H1 (cell line): ENCODE measurements at regions not wholly inside any gene's neighbourhood (a gene's known extent, or its start where the extent isn't known, plus 50 kb on each side); places are given as distances from the start of the nearest gene placed in this dataset.

Experiments
- CTCF ChIA-PET: fragments of 300-600 bp; sonication (Branson Sonifier 250); formaldehyde crosslinking; loops from one replicate; lab custom pipeline; 2021; ENCODE audit not compliant: partially characterized antibody; lab: Charles Lee
- POLR2A ChIA-PET: fragments of 300-600 bp; sonication (Branson Sonifier 250); formaldehyde crosslinking; loops from one replicate; lab custom pipeline; 2021; ENCODE audit warnings: inconsistent platforms; ENCODE audit not compliant: partially characterized antibody; lab: Charles Lee
- DNase-seq, 2 experiments: peaks; one replicate each; pipeline versions ENCODE4 v3.0.0 to v3.0.0-alpha.2; 2010 to 2022; ENCODE audit warnings: low spot score in 2 of 2, low read depth in 1 of 2, mixed read lengths in 1 of 2
- FAIRE-seq: peaks from 2 replicates; lab custom pipeline; 2011; peaks lifted over from hg19 to GRCh38; lab: Jason Lieb, UNC
- H2AFZ ChIP-seq: 2 replicates; pipeline ENCODE4 v1.8.1; 2012; ENCODE audit warnings: low read length, inconsistent platforms
- H2AK5ac ChIP-seq: 2 replicates; pipeline ENCODE4 v1.6.1; 2013; ENCODE audit warnings: low read depth, low read length
- H2BK120ac ChIP-seq: replicated peaks from 2 replicates; pipeline ENCODE3; 2013; ENCODE audit warnings: low read depth, low read length, inconsistent platforms
- H2BK12ac ChIP-seq: 2 replicates; pipeline ENCODE4 v1.6.1; 2013; ENCODE audit warnings: low read depth, low read length
- H2BK15ac ChIP-seq: 2 replicates; pipeline ENCODE4 v1.6.1; 2013; ENCODE audit warnings: low read length
- H2BK20ac ChIP-seq: 2 replicates; pipeline ENCODE4 v1.6.1; 2013; ENCODE audit warnings: low read length
- H2BK5ac ChIP-seq: 2 replicates; pipeline ENCODE4 v1.6.1; 2013; ENCODE audit warnings: low read depth, low read length
- H3K14ac ChIP-seq: 2 replicates; pipeline ENCODE4 v1.6.1; 2013; ENCODE audit warnings: inconsistent platforms; ENCODE audit not compliant: insufficient read length
- H3K18ac ChIP-seq: 2 replicates; pipeline ENCODE4 v1.6.1; 2013; ENCODE audit warnings: low read length; ENCODE audit errors: extremely low read depth
- H3K23ac ChIP-seq: 2 replicates; pipeline ENCODE4 v1.6.1; 2013; ENCODE audit warnings: inconsistent platforms; ENCODE audit not compliant: insufficient read length
- H3K23me2 ChIP-seq: 2 replicates; pipeline ENCODE4 v1.6.1; 2013; ENCODE audit warnings: low read depth, low read length
- H3K27ac ChIP-seq: 2 replicates; pipeline ENCODE4 v1.6.1; 2011; ENCODE audit warnings: low read depth, low read length, inconsistent platforms
- H3K27me3 ChIP-seq, 4 experiments: replicated peaks in 1 of 4; 1 replicate in 1 of 4; 2 replicates in 3 of 4; pipeline versions ENCODE4 v1.6.1 to v1.8.1; 2011 to 2013; ENCODE audit warnings: low read length in 3 of 4, mild to moderate bottlenecking in 3 of 4, inconsistent platforms in 2 of 4, mixed read lengths in 2 of 4, moderate library complexity in 1 of 4; ENCODE audit not compliant: control insufficient read depth in 3 of 4, insufficient read depth in 3 of 4; ENCODE audit errors: extremely low read depth in 1 of 4
- H3K36me3 ChIP-seq, 4 experiments: 2 replicates each; pipeline versions ENCODE4 v1.6.1 to v1.8.1; 2011 to 2013; ENCODE audit warnings: mild to moderate bottlenecking in 4 of 4, low read length in 3 of 4, moderate library complexity in 2 of 4, control low read depth in 1 of 4, inconsistent platforms in 1 of 4; ENCODE audit not compliant: insufficient read depth in 4 of 4, control insufficient read depth in 2 of 4
- H3K4ac ChIP-seq: replicated peaks from 2 replicates; pipeline ENCODE3; 2013; ENCODE audit warnings: low read length, low read depth, mixed read lengths, inconsistent platforms; ENCODE audit not compliant: insufficient read length
- H3K4me1 ChIP-seq, 4 experiments: replicated peaks in 1 of 4; 1 replicate in 1 of 4; 2 replicates in 3 of 4; pipeline versions ENCODE4 v1.6.1 to v1.8.1; 2011 to 2013; ENCODE audit warnings: low read length in 3 of 4, inconsistent platforms in 2 of 4, mixed read lengths in 1 of 4; ENCODE audit not compliant: insufficient read depth in 4 of 4, control insufficient read depth in 3 of 4
- H3K4me2 ChIP-seq, 2 experiments: 2 replicates each; pipeline versions ENCODE4 v1.6.1 to v1.8.1; 2011 to 2013; ENCODE audit warnings: low read depth in 2 of 2, low read length in 2 of 2, control low read depth in 1 of 2, inconsistent platforms in 1 of 2, mild to moderate bottlenecking in 1 of 2; ENCODE audit not compliant: insufficient read depth in 1 of 2
- H3K4me3 ChIP-seq, 4 experiments: fragments of 200-600, 300-600 bp in 1 of 4; sonication (generic), shearing (Covaris generic), sonication (Bioruptor Twin) in 1 of 4; 2 replicates each; pipeline versions ENCODE4 v1.5.1 to v1.8.1; 2011 to 2016; ENCODE audit warnings: low read length in 4 of 4, low read depth in 3 of 4, control low read depth in 2 of 4, inconsistent platforms in 2 of 4, mild to moderate bottlenecking in 2 of 4, mixed read lengths in 1 of 4, moderate library complexity in 1 of 4; ENCODE audit not compliant: insufficient read depth in 2 of 4; ENCODE audit errors: extremely low read depth in 1 of 4
- H3K56ac ChIP-seq: replicated peaks from 2 replicates; pipeline ENCODE3; 2013; ENCODE audit warnings: low read depth, mild to moderate bottlenecking, mixed read lengths, low read length, inconsistent platforms; ENCODE audit not compliant: insufficient read length
- H3K79me1 ChIP-seq: 2 replicates; pipeline ENCODE4 v1.6.1; 2013; ENCODE audit warnings: low read depth, low read length, control low read depth
- H3K79me2 ChIP-seq, 2 experiments: 2 replicates each; pipeline versions ENCODE4 v1.6.1 to v1.8.1; 2012 to 2013; ENCODE audit warnings: low read length in 2 of 2, mild to moderate bottlenecking in 2 of 2, inconsistent platforms in 1 of 2; ENCODE audit not compliant: insufficient read depth in 2 of 2, control insufficient read depth in 1 of 2
- H3K9ac ChIP-seq, 4 experiments: replicated peaks in 1 of 4; 1 replicate in 1 of 4; 2 replicates in 3 of 4; pipeline versions ENCODE4 v1.6.1 to v1.8.1; 2011 to 2013; ENCODE audit warnings: low read depth in 3 of 4, low read length in 3 of 4, control low read depth in 2 of 4, mild to moderate bottlenecking in 2 of 4, moderate library complexity in 2 of 4, inconsistent platforms in 1 of 4; ENCODE audit errors: extremely low read depth in 1 of 4
- H3K9me3 ChIP-seq, 2 experiments: 2 replicates each; pipeline versions ENCODE4 v1.6.1 to v1.8.1; 2012 to 2013; ENCODE audit warnings: mild to moderate bottlenecking in 2 of 2, moderate library complexity in 2 of 2, control low read depth in 1 of 2, inconsistent platforms in 1 of 2, low read depth in 1 of 2, low read length in 1 of 2, mixed read lengths in 1 of 2; ENCODE audit not compliant: insufficient read depth in 2 of 2
- H4K20me1 ChIP-seq, 2 experiments: replicated peaks in 1 of 2; 2 replicates each; pipeline versions ENCODE3 to v1.8.1; 2011 to 2013; ENCODE audit warnings: inconsistent platforms in 2 of 2, low read length in 2 of 2, mild to moderate bottlenecking in 1 of 2; ENCODE audit not compliant: insufficient read depth in 2 of 2, control insufficient read depth in 1 of 2
- H4K5ac ChIP-seq: 2 replicates; pipeline ENCODE4 v1.6.1; 2013; ENCODE audit warnings: low read length, low read depth, mixed read lengths, inconsistent platforms; ENCODE audit not compliant: insufficient read length
- H4K8ac ChIP-seq: 2 replicates; pipeline ENCODE4 v1.8.0; 2013; ENCODE audit warnings: mild to moderate bottlenecking, moderate library complexity, low read length, inconsistent platforms; ENCODE audit not compliant: insufficient read depth; ENCODE audit errors: extremely low read depth
- H4K91ac ChIP-seq: replicated peaks from 2 replicates; pipeline ENCODE3; 2013; ENCODE audit warnings: low read length, mixed read lengths, inconsistent platforms; ENCODE audit not compliant: insufficient read length
- CBX8 ChIP-seq: fragments of 300-800, 300-1000 bp; sonication (generic); IDR thresholded peaks from 2 replicates; pipeline ENCODE4 v1.7.1; 2016; ENCODE audit warnings: low read depth, low read length, borderline replicate concordance
- CREB1 ChIP-seq: IDR thresholded peaks from 2 replicates; pipeline ENCODE4 v1.6.1; 2012; ENCODE audit warnings: inconsistent platforms
- JUN ChIP-seq: IDR thresholded peaks from 2 replicates; pipeline ENCODE4 v1.6.1; 2011; ENCODE audit warnings: low read depth, mild to moderate bottlenecking, improper control_type of control experiment, low read length
- KDM5A ChIP-seq: fragments of 200-600 bp; IDR thresholded peaks from 2 replicates; pipeline ENCODE4 v1.7.1; 2012; ENCODE audit warnings: mild to moderate bottlenecking, low read length, inconsistent platforms, mixed read lengths
- POLR2A ChIP-seq, 2 experiments: IDR thresholded peaks; 1 replicate in 1 of 2; 2 replicates in 1 of 2; pipeline ENCODE4 v1.6.1; 2011; ENCODE audit warnings: low read depth in 2 of 2, low read length in 2 of 2, mild to moderate bottlenecking in 2 of 2; ENCODE audit errors: control extremely low read depth in 1 of 2
- POU5F1 ChIP-seq: IDR thresholded peaks from 2 replicates; pipeline ENCODE4 v1.6.1; 2011; ENCODE audit warnings: low read depth, mild to moderate bottlenecking, low read length, moderate library complexity
- RBBP5 ChIP-seq: IDR thresholded peaks from 2 replicates; pipeline ENCODE4 v1.7.1; 2012; ENCODE audit warnings: low read depth, mild to moderate bottlenecking, inconsistent platforms, low read length, moderate library complexity, borderline replicate concordance
- SP1 ChIP-seq: IDR thresholded peaks from 2 replicates; pipeline ENCODE4 v1.6.1; 2011; ENCODE audit warnings: low read depth, low read length
- WGBS, 2 experiments: shearing (Covaris generic) in 1 of 2; methylation state at CpG; one replicate each; pipeline versions ENCODE4 v1.1.6 to v1.1.7; 2013 to 2015; ENCODE audit warnings: low lambda C conversion rate in 2 of 2, mixed read lengths in 2 of 2, inconsistent platforms in 1 of 2, low coverage in 1 of 2, missing lambda C conversion rate in 1 of 2; ENCODE audit not compliant: insufficient replicate concordance in 2 of 2, insufficient coverage in 1 of 2, insufficient read length in 1 of 2; ENCODE audit errors: extremely low coverage in 1 of 2, missing lambda C conversion rate in 1 of 2; 5-methylcytosine and 5-hydroxymethylcytosine counted together
- TF ChIP-seq, protein P1 (sequence below): IDR thresholded peaks from 2 replicates; pipeline ENCODE4 v1.6.1; 2012; ENCODE audit warnings: low read length, inconsistent platforms

DNA sequence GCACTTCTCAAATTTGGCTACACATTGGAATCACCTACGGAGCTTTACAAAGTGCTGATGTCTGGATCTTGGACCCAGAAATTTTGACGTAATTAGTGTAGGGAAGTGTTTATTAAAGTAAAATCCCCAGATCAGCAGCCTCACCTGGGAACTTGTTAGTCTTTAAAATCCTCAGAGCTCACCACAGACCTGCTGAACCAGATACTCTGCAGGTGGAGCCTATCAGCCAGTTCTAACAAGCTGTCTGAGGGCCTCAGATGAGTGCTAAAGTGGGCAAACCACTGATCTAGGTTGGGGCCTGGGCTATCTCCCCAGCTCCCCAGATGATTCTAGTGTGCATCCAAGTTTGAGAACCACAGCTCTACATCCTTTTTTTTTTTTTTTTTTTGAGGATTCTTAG is 436.0 kb downstream of the ETS1 start:
- Histone ChIP-seq H3K9me3 (no peaks in the 10 kb centered on the region), H3K23ac (no peak overlapping the region), H2AFZ (no peak overlapping the region), H3K79me1 (no peaks in the 10 kb centered on the region), H3K18ac (no peak overlapping the region), H3K9ac (no peak overlapping the region), H2AK5ac (no peak overlapping the region), H2BK15ac (no peak overlapping the region), H3K27ac (no peak overlapping the region), H2BK20ac (no peak overlapping the region), H4K8ac (no peak overlapping the region), H2BK12ac (no peak overlapping the region), H3K27me3 (no peaks in the 10 kb centered on the region), H4K20me1 (no peaks in the 10 kb centered on the region), H3K14ac (no peak overlapping the region), H3K4me1 (peaks cover 0 to 2% (median 0%) of the 10 kb centered on the region in 4 experiments; a peak in 2 of 7 replicates), H3K36me3 (no peaks in the 10 kb centered on the region), H2BK5ac (no peak overlapping the region), H3K79me2 (no peaks in the 10 kb centered on the region), H2BK120ac (no peak overlapping the region), H3K4me2 (no peak overlapping the region), H4K91ac (no peak overlapping the region), H3K23me2 (no peaks in the 10 kb centered on the region; the same call in 1 of the 2 replicates), H3K4ac (no peak overlapping the region), H3K56ac (no peak overlapping the region), H3K4me3 (no peak overlapping the region), H4K5ac (no peak overlapping the region)
- POLR2A ChIA-PET, result no interaction called here
- CTCF ChIA-PET, result interaction anchor here (0.6 to 2.6 kb wide), 12 partner anchors 9 to 704 kb away, joined by 3 to 13 read pairs (median 4); no protein-coding TSS in a partner anchor
- WGBS, 2 experiments, result 96% methylated on average over 2 of the region's 2 CpGs; no CpG with 5 or more reads in 1 of the 2 experiments
- FAIRE-seq, result no peak
- no peak for TF ChIP-seq KDM5A
- TF ChIP-seq, protein P1, sequence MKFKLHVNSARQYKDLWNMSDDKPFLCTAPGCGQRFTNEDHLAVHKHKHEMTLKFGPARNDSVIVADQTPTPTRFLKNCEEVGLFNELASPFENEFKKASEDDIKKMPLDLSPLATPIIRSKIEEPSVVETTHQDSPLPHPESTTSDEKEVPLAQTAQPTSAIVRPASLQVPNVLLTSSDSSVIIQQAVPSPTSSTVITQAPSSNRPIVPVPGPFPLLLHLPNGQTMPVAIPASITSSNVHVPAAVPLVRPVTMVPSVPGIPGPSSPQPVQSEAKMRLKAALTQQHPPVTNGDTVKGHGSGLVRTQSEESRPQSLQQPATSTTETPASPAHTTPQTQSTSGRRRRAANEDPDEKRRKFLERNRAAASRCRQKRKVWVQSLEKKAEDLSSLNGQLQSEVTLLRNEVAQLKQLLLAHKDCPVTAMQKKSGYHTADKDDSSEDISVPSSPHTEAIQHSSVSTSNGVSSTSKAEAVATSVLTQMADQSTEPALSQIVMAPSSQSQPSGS, result no peak
- no peak for TF ChIP-seq CREB1
- no peak for TF ChIP-seq RBBP5
- no peak for TF ChIP-seq JUN
- no peak for TF ChIP-seq POU5F1
- TF ChIP-seq POLR2A (IDR thresholded peaks at IDR 0.05; ENCODE audit: control extremely low read depth in 1 of 2, low read depth in 2 of 2, low read length in 2 of 2), result no peak
- no peak for TF ChIP-seq CBX8
- no peak for TF ChIP-seq SP1
- DNase-seq, result no peak
